Activated naive CD8-positive, alpha-beta T cell treated with anti-CD3 and anti-CD28 coated beads, Interleukin-2, amount 10 ng/mL, durations not matched to agents 7 days and 5 days (primary cell): ENCODE measurements at regions not wholly inside any gene's neighbourhood (a gene's known extent, or its start where the extent isn't known, plus 50 kb on each side); places are given as distances from the start of the nearest gene placed in this dataset.

Experiments used
- ATAC-seq: fragments of 150-1000 bp; cut with Tn5 transposase; one replicate; pipeline ENCODE4 v1.10.0; 2021; ENCODE audit warnings: low read depth, moderate library complexity
- POLR2A ChIA-PET: fragments of 350-600 bp; sonication (Branson Sonifier 250); formaldehyde crosslinking; loops from one replicate; lab custom pipeline; 2021; ENCODE audit warnings: antibody characterized with exemption; lab: Charles Lee
- DNase-seq: peaks from one replicate; pipeline ENCODE4 v3.0.0; 2021
- H3K27ac Mint-ChIP-seq: one replicate; pipeline ENCODE4 v1.8.0; 2022; ENCODE audit warnings: mild to moderate bottlenecking, mixed read lengths
- H3K27me3 Mint-ChIP-seq: one replicate; pipeline ENCODE4 v1.8.0; 2022; ENCODE audit warnings: mild to moderate bottlenecking, moderate library complexity, mixed read lengths
- H3K36me3 Mint-ChIP-seq: one replicate; pipeline ENCODE4 v1.8.0; 2021; ENCODE audit warnings: mild to moderate bottlenecking, mixed read lengths
- H3K4me1 Mint-ChIP-seq: one replicate; pipeline ENCODE4 v1.8.0; 2021; ENCODE audit warnings: mixed read lengths
- H3K4me3 Mint-ChIP-seq: one replicate; pipeline ENCODE4 v1.8.0; 2022; ENCODE audit warnings: mild to moderate bottlenecking, moderate library complexity, mixed read lengths
- H3K9me3 Mint-ChIP-seq: one replicate; pipeline ENCODE4 v1.8.0; 2021; ENCODE audit warnings: mixed read lengths

- Mint-ChIP-seq H3K4me1 (no peaks in the 10 kb centered on the region), H3K4me3 (no peak overlapping the region), H3K36me3 (no peaks in the 10 kb centered on the region), H3K27me3 (peaks cover 16% of the 10 kb centered on the region), H3K9me3 (no peaks in the 10 kb centered on the region), H3K27ac (no peak overlapping the region)
- ATAC-seq = no peak
- DNase-seq = no peak
- POLR2A ChIA-PET = no interaction called here
Observed at GRCh38 chr2:18428516-18428915, 131.9 kb downstream of the RDH14 start.

GRCh38 chr2:18427762-18428161, 132.7 kb downstream of the RDH14 start:
- H3K4me3 Mint-ChIP-seq = no peak overlapping the region
- no peak overlapping the region for H3K27ac Mint-ChIP-seq
- no peaks in the 10 kb centered on the region for H3K36me3 Mint-ChIP-seq
- DNase-seq (no peak), ATAC-seq (no peak)
- no peaks in the 10 kb centered on the region for H3K9me3 Mint-ChIP-seq
- no peaks in the 10 kb centered on the region for H3K4me1 Mint-ChIP-seq
- peaks cover 13% of the 10 kb centered on the region for H3K27me3 Mint-ChIP-seq
- POLR2A ChIA-PET = no interaction called here

DNA sequence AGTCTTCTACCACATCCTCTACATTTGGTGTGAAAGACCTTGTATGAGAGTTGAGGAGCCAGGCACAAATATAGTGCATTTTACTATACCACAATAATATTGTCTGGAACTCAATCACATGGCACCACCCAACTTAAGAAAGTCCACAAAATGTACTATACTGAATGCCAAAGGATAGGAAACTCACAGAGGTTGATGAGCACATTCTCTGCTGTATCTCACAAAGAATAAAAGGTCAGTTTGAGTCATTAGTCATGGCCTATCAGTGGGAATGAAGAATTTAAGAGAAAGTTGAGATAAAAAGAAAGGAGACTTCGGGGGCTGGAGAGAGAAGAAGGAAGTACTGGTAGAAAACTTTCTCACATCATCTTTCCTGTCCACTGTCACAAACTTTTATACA, 134.3 kb downstream of the RDH14 start:
- Mint-ChIP-seq H3K4me3 (no peak overlapping the region), H3K27me3 (peaks cover 13% of the 10 kb centered on the region), H3K36me3 (no peaks in the 10 kb centered on the region), H3K27ac (no peak overlapping the region), H3K4me1 (no peaks in the 10 kb centered on the region), H3K9me3 (no peaks in the 10 kb centered on the region)
- ATAC-seq = no peak
- POLR2A ChIA-PET = no interaction called here
- no peak for DNase-seq

DNA sequence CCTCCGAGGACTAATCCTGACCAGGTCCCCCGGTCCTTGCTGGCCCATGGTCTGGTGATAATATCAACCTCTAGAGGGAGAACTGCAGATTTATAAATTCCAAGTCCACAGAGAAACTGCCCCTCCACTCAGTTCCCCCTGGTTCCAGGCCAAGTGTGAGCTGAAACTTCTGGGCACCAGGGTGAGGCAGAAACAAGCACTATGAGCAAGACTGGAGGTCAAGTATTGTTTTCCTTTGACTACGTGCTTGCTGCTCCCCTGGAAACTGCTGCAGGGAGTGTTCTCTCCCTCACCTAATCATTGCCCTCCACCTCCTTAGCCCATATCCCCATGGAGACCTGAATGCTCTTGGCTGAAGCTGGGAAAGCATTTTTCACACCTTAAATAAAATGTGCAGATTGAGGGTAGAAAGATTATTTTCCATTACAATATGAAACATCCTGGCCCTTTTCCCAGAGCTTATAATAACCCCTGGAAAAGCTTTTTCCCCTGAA, 135.2 kb downstream of the RDH14 start:
- Mint-ChIP-seq H3K4me3 (no peak overlapping the region), H3K27ac (no peak overlapping the region), H3K27me3 (peaks cover 13% of the 10 kb centered on the region), H3K4me1 (no peaks in the 10 kb centered on the region), H3K9me3 (no peaks in the 10 kb centered on the region), H3K36me3 (no peaks in the 10 kb centered on the region)
- no peak for DNase-seq
- POLR2A ChIA-PET = no interaction called here
- no peak for ATAC-seq

DNA sequence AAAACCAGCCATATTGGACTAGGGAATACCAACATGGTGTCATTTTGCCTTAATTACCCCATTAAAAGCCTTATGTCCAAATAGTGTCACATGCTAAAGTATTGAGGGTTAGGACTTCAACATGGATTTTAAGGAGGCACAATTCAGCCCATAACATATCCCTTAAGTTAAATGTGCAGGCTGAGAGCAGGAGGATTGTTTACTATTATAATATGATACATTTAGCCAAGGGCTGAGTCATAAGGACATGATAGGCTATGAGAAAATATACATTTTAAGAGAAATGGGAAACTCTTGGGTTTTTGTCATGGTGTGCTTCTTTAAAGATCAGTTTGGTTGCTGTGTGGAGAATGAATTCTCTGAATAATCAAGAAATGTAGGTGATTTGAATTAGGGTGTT, 136.8 kb downstream of the RDH14 start:
- ATAC-seq = no peak
- Mint-ChIP-seq H3K27ac (no peak overlapping the region), H3K4me3 (no peak overlapping the region), H3K9me3 (no peaks in the 10 kb centered on the region), H3K4me1 (no peaks in the 10 kb centered on the region), H3K36me3 (no peaks in the 10 kb centered on the region), H3K27me3 (peaks cover 13% of the 10 kb centered on the region)
- POLR2A ChIA-PET = no interaction called here
- no peak for DNase-seq

- Mint-ChIP-seq H3K27ac (no peak overlapping the region), H3K4me1 (no peaks in the 10 kb centered on the region), H3K27me3 (peaks cover 13% of the 10 kb centered on the region), H3K36me3 (no peaks in the 10 kb centered on the region), H3K4me3 (no peak overlapping the region), H3K9me3 (no peaks in the 10 kb centered on the region)
- DNase-seq (no peak), ATAC-seq (no peak)
- POLR2A ChIA-PET = no interaction called here
Observed at GRCh38 chr2:18422432-18423165, 137.9 kb downstream of the RDH14 start.

- POLR2A ChIA-PET = no interaction called here
- H3K27me3 Mint-ChIP-seq = peaks cover 11% of the 10 kb centered on the region
- no peak overlapping the region for H3K27ac Mint-ChIP-seq
- no peaks in the 10 kb centered on the region for H3K4me1 Mint-ChIP-seq
- ATAC-seq (no peak), DNase-seq (no peak)
- H3K36me3 Mint-ChIP-seq = no peaks in the 10 kb centered on the region
- H3K4me3 Mint-ChIP-seq = no peak overlapping the region
- no peaks in the 10 kb centered on the region for H3K9me3 Mint-ChIP-seq
Observed at GRCh38 chr2:18413676-18414396, 146.6 kb downstream of the RDH14 start.

DNA sequence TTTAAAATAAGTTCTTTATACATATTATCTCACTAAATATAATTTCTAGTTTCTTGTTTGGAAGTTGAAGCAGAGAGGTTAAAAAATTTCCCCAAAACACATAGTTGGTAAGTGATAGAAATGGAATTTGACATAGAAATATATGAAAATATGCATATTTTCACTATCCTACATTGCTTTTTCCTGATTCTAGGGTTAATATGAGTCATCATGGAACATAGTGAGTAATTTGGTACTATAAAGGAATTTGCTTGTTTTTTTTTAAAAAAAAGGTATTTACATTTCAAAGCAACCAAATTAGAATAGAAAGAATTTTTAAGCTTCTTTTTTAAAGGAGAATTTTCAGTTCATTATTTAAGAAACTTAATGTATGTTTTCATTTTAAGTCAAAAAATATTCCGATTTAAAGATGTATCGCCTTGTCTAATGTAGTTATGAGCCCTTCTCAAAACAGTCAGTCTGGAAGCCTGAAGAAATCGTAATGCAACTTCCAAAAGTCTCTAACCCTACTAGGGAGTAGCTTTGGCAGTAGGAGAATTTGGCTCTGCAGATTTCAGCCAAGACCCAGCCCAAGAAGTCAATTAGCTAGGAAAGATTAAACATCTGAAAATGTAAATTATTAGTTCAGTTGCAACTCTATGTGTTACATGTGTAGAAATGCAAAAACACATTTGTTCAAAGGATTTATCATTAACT, 147.3 kb downstream of the RDH14 start:
- Mint-ChIP-seq H3K4me3 (no peak overlapping the region), H3K4me1 (no peaks in the 10 kb centered on the region), H3K27me3 (peaks cover 11% of the 10 kb centered on the region), H3K9me3 (no peaks in the 10 kb centered on the region), H3K36me3 (no peaks in the 10 kb centered on the region), H3K27ac (no peak overlapping the region)
- POLR2A ChIA-PET = no interaction called here
- DNase-seq = no peak
- ATAC-seq = no peak

DNA sequence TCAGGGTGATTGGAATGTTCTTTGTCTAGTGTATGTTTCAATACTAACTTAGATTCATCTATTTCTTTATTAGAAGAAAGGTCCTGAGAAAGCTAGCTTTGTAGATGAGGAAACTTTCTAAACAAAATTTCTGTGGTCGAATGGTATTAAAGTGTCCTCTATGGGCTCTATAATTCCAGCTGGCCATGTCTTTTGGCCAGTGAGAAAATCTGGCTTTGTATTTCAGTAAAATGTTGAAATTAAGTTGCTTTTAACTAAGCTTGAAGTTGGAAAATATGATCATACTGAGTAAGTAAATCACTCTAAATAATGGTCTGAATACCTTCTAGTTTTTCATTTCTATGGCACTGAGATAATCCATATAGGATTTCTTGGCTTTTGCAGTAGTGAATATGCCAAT, 148.8 kb downstream of the RDH14 start:
- no peak overlapping the region for H3K4me3 Mint-ChIP-seq
- DNase-seq (no peak), ATAC-seq (no peak)
- H3K27ac Mint-ChIP-seq = no peak overlapping the region
- H3K9me3 Mint-ChIP-seq = no peaks in the 10 kb centered on the region
- no peaks in the 10 kb centered on the region for H3K36me3 Mint-ChIP-seq
- peaks cover 17% of the 10 kb centered on the region for H3K27me3 Mint-ChIP-seq
- H3K4me1 Mint-ChIP-seq = no peaks in the 10 kb centered on the region
- POLR2A ChIA-PET = no interaction called here

DNA sequence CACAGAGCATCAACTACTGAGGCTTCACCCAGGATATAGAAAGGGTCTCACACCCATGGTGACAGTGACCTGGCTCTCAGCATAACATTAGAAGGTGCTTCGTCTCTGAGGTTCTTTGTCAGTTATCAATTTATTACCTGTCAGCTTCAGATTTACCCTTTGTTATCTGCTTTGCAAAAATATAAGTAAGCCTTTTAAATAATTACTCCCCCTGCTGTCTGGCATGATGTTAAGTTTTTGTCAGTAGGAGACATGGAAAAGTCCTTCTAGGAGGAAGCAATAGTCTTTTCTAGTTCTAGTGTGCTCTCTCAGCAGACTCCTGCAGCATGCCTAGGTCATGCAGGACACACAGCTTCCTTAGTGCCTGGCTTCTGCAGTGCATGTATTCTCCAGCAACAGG, 149.9 kb downstream of the RDH14 start:
- no peak overlapping the region for H3K4me3 Mint-ChIP-seq

GRCh38 chr2:18408638-18409037, 151.8 kb downstream of the RDH14 start:
- ATAC-seq (no peak), DNase-seq (no peak)
- no peaks in the 10 kb centered on the region for H3K36me3 Mint-ChIP-seq
- no peaks in the 10 kb centered on the region for H3K9me3 Mint-ChIP-seq
- POLR2A ChIA-PET = no interaction called here
- no peak overlapping the region for H3K27ac Mint-ChIP-seq
- H3K27me3 Mint-ChIP-seq = peaks cover 17% of the 10 kb centered on the region
- no peak overlapping the region for H3K4me3 Mint-ChIP-seq
- H3K4me1 Mint-ChIP-seq = no peaks in the 10 kb centered on the region

More for the DNA sequence above, 149.9 kb downstream of the RDH14 start:
- H3K9me3 Mint-ChIP-seq = no peaks in the 10 kb centered on the region
- H3K36me3 Mint-ChIP-seq = no peaks in the 10 kb centered on the region
- H3K4me1 Mint-ChIP-seq = no peaks in the 10 kb centered on the region
- no peak for ATAC-seq
- peaks cover 17% of the 10 kb centered on the region for H3K27me3 Mint-ChIP-seq
- DNase-seq = no peak
- no peak overlapping the region for H3K27ac Mint-ChIP-seq
- POLR2A ChIA-PET = no interaction called here

DNA sequence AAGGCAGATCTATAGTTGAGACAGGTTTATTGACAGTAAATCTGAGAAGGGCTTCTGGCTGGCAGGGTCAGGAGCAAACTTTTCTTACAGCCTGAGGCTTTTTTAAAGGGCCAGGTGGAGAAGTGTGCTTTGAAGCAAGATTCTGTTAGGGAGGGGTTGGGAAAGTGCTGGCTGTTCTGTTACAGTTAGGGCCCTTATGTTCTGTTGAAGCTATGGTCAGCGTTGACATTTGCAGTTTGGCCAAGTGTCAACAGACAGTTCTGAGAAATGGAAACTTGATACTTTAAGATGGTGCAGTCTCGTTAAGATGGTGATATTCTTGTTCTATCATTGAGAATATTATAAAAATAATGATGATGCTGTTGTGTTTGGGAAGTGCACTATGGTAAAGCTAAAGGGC, 154.2 kb downstream of the RDH14 start:
- no peaks in the 10 kb centered on the region for H3K36me3 Mint-ChIP-seq
- ATAC-seq = no peak
- H3K27me3 Mint-ChIP-seq = peaks cover 18% of the 10 kb centered on the region
- H3K4me3 Mint-ChIP-seq = no peak overlapping the region
- H3K27ac Mint-ChIP-seq = no peak overlapping the region
- no peaks in the 10 kb centered on the region for H3K9me3 Mint-ChIP-seq
- DNase-seq = no peak
- POLR2A ChIA-PET = no interaction called here
- no peaks in the 10 kb centered on the region for H3K4me1 Mint-ChIP-seq

DNA sequence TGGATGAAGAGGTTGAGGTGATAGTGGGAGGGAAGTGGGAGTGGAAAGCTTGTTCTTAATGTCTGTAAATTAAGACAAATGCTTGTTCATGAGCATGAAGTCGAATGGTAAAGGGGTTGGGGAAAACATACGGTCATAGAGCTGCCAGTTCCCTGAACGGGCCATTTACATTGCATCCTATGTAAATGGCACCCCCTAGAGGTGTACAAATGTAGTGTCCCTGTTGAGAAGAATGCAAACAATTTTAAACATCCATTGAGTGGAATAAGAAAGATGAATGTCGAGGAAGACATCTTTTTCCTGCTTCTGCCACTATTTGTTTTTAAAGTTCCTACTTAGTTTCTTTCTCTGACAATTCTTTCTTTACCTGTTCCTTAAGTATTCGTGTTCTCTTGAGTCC, 155.7 kb downstream of the RDH14 start:
- ATAC-seq (no peak), DNase-seq (no peak)
- Mint-ChIP-seq H3K4me1 (no peaks in the 10 kb centered on the region), H3K27ac (no peak overlapping the region), H3K27me3 (peaks cover 17% of the 10 kb centered on the region), H3K9me3 (no peaks in the 10 kb centered on the region), H3K4me3 (no peak overlapping the region), H3K36me3 (no peaks in the 10 kb centered on the region)
- POLR2A ChIA-PET = no interaction called here
